ENCODE measurements at regions not wholly inside any gene's neighbourhood (a gene's known extent, or its start where the extent isn't known, plus 50 kb on each side); places are given as distances from the start of the nearest gene placed in this dataset.

- TF ChIP-seq CTCF (IDR thresholded peaks at IDR 0.05) (no peak), EP300 (IDR thresholded peaks at IDR 0.05) (no peak), POLR2AphosphoS5 (IDR thresholded peaks at IDR 0.05) (no peak)
Measured at GRCh38 chr20:24131684-24132083, 143.1 kb upstream of the GGTLC1 start.

All from gastroesophageal sphincter (tissue), 3 donors.